ENCODE measurements at regions not wholly inside any gene's neighbourhood (a gene's known extent, or its start where the extent isn't known, plus 50 kb on each side); places are given as distances from the start of the nearest gene placed in this dataset.

- TF ChIP-seq EZH2 (IDR thresholded peaks at IDR 0.05; ENCODE audit: low read length, unreplicated experiment) (no peak), CTCF (conservative IDR thresholded peaks at IDR 0.05; ENCODE audit: low read depth, low read length) (peak; percentile 82)
- Histone ChIP-seq H3K4me1 (ENCODE audit: insufficient read depth, low read length) (no peaks in the 10 kb centered on the region), H3K9ac (ENCODE audit: low read length) (no peak overlapping the region), H3K27ac (ENCODE audit: low read length) (no peak overlapping the region), H3K27me3 (ENCODE audit: low read length) (no peaks in the 10 kb centered on the region), H3K9me3 (ENCODE audit: low read length) (0 out of 2 replicates have a peak, but pooled peaks cover 8% of the 10 kb centered on the region), H3K4me2 (ENCODE audit: low read length) (no peak overlapping the region), H3K4me3 (ENCODE audit: low read length) (no peak overlapping the region), H3K79me2 (ENCODE audit: low read length) (no peaks in the 10 kb centered on the region), H3F3A (ENCODE audit: low read length, unreplicated experiment) (no peaks in the 10 kb centered on the region), H4K20me1 (ENCODE audit: low read length) (no peaks in the 10 kb centered on the region), H2AFZ (ENCODE audit: low read length) (no peak overlapping the region), H3K9me2 (replicated peaks; ENCODE audit: low read length) (no peaks in the 10 kb centered on the region), H3K36me3 (ENCODE audit: low read depth, low read length) (no peaks in the 10 kb centered on the region)
- no TSS peak for BruUV-seq (replicated peaks)
- intact Hi-C loops (cut with micrococcal nuclease), result no loop called here
- ChIA-PET CTCF (no interaction called here), POLR2A (ENCODE audit: unreplicated experiment) (no interaction called here)
- ATAC-seq (no peak), DNase-seq (peak; percentile 47)
Observed at GRCh38 chr3:117719316-117719926, 1009.8 kb downstream of the TUSC7 start.

DNA sequence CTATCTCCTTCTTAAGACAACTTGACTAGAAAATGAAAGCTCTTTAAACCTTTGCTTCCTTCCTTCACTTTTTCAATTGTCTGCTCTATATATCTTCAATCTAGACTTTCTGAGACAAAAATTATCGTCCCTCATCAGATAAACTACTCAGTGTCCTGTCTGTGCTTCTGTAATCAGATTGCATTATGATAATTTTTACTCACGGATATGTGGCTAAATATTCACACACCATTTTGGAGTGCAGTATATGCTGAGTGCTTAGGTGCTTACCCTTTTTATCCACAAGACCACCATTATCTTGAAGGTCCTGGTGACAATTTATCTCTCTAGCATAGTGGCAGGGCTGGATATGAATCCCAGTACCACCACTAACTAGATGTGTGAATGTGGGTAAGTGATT, 1012.3 kb downstream of the TUSC7 start:
- Histone ChIP-seq H3K4me3 (ENCODE audit: low read length) (no peak overlapping the region), H2AFZ (ENCODE audit: low read length) (no peak overlapping the region), H3K79me2 (ENCODE audit: low read length) (no peaks in the 10 kb centered on the region), H3K27ac (ENCODE audit: low read length) (no peak overlapping the region), H3K9ac (ENCODE audit: low read length) (no peak overlapping the region), H3K27me3 (ENCODE audit: low read length) (no peaks in the 10 kb centered on the region), H4K20me1 (ENCODE audit: low read length) (no peaks in the 10 kb centered on the region), H3K4me2 (ENCODE audit: low read length) (no peak overlapping the region), H3F3A (ENCODE audit: low read length, unreplicated experiment) (no peaks in the 10 kb centered on the region), H3K9me3 (ENCODE audit: low read length) (peaks cover 17% of the 10 kb centered on the region; the same call in 1 of the 2 replicates), H3K9me2 (replicated peaks; ENCODE audit: low read length) (no peaks in the 10 kb centered on the region), H3K36me3 (ENCODE audit: low read depth, low read length) (no peaks in the 10 kb centered on the region), H3K4me1 (ENCODE audit: insufficient read depth, low read length) (no peaks in the 10 kb centered on the region)
- BruUV-seq (replicated peaks), result no TSS peak
- ATAC-seq, result no peak
- DNase-seq, result no peak
- ChIA-PET CTCF (no interaction called here), POLR2A (ENCODE audit: unreplicated experiment) (no interaction called here)
- intact Hi-C loops (cut with micrococcal nuclease), result loop anchor here (5.0 kb wide), 1 partner anchor 950 kb away; no protein-coding TSS in a partner anchor
- TF ChIP-seq EZH2 (IDR thresholded peaks at IDR 0.05; ENCODE audit: low read length, unreplicated experiment) (no peak), EZH2phosphoT487 (IDR thresholded peaks at IDR 0.05; ENCODE audit: borderline replicate concordance, low read length) (no peak), CTCF (conservative IDR thresholded peaks at IDR 0.05; ENCODE audit: low read depth, low read length) (no peak)

DNA sequence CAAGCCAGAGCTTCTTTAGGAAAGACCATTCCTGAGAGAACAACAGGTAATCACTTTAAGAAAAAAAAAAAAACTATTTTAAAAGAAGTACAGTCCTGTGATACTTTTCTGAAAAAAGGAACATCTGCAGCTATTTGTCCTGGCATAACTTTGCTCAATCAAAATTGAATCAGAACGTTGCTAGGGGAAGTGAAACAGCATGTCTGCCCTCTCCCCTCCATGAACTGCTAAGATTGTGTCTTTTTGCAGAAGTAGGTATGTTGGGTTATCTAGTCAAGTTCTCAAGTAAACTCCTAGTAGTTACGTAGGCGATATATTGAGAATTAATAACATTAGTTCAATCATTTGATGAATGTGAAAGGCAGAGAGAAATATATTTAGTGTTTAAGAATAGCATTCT, 1013.3 kb downstream of the TUSC7 start:
- no peak for TF ChIP-seq EZH2phosphoT487 (IDR thresholded peaks at IDR 0.05; ENCODE audit: borderline replicate concordance, low read length)
- no peak for TF ChIP-seq EZH2 (IDR thresholded peaks at IDR 0.05; ENCODE audit: low read length, unreplicated experiment)
- no peak for TF ChIP-seq CTCF (conservative IDR thresholded peaks at IDR 0.05; ENCODE audit: low read depth, low read length)
- CTCF ChIA-PET, result no interaction called here

More for the DNA sequence above, 1013.3 kb downstream of the TUSC7 start:
- Histone ChIP-seq H3K4me3 (ENCODE audit: low read length) (no peak overlapping the region), H3K4me2 (ENCODE audit: low read length) (no peak overlapping the region), H3K27ac (ENCODE audit: low read length) (no peak overlapping the region), H3K9me2 (replicated peaks; ENCODE audit: low read length) (no peaks in the 10 kb centered on the region), H3K9me3 (ENCODE audit: low read length) (peaks cover 17% of the 10 kb centered on the region; the same call in 1 of the 2 replicates), H3F3A (ENCODE audit: low read length, unreplicated experiment) (no peaks in the 10 kb centered on the region), H3K27me3 (ENCODE audit: low read length) (no peaks in the 10 kb centered on the region), H3K9ac (ENCODE audit: low read length) (no peak overlapping the region), H3K79me2 (ENCODE audit: low read length) (no peaks in the 10 kb centered on the region), H2AFZ (ENCODE audit: low read length) (no peak overlapping the region), H3K36me3 (ENCODE audit: low read depth, low read length) (no peaks in the 10 kb centered on the region), H3K4me1 (ENCODE audit: insufficient read depth, low read length) (no peaks in the 10 kb centered on the region), H4K20me1 (ENCODE audit: low read length) (no peaks in the 10 kb centered on the region)
- no TSS peak for BruUV-seq (replicated peaks)
- DNase-seq, result no peak
- POLR2A ChIA-PET (ENCODE audit: unreplicated experiment), result no interaction called here
- ATAC-seq, result no peak
- intact Hi-C loops (cut with micrococcal nuclease), result loop anchor here (5.0 kb wide), 1 partner anchor 951 kb away; no protein-coding TSS in a partner anchor

Measured in PC-3 (cell line).